ENCODE measurements at regions not wholly inside any gene's neighbourhood (a gene's known extent, or its start where the extent isn't known, plus 50 kb on each side); places are given as distances from the start of the nearest gene placed in this dataset.
A peak's percentile ranks its signal among the peaks of the same experiment; 100 is the strongest.

DNA sequence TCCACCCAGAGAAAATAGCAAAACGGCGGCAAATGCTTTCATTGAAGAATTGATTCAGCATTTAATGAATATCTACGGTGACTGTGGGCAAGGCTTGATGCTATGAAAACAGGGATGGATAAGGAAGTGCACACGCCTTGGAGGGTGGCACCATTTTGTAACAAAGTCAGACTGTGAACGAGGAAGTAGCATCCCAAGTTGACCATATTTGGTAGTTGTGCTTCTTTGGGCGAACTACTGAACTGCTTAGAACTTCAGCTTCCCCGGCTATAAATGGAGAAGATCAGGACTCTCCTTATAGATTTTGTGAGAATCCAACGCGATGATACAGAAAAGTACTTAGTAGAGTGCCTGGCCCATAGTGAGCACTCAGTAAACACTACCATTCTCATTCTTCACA is 303.2 kb downstream of the MAF start:
- no peak for DNase-seq (ENCODE audit: low spot score)

DNA sequence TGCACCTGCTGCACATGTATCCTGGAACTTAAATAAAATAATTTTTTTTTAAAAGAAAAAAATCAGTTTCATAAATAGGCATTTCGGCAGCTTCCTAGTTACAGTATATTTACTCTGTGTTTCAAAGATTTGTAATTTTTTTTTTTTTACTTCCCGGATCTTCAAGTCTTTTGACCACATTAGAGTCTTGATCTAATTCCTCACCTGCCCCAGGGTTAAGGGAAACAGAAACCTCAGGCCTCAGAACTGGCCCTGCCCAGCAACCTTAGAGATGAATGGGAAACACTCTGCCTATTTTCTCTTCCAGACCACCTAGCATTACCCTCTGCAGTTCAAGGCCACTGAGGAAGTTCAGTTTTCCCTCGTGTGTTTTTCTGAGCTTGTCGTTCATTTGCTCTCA is 304.0 kb downstream of the MAF start:
- DNase-seq (ENCODE audit: low spot score) = no peak

DNA sequence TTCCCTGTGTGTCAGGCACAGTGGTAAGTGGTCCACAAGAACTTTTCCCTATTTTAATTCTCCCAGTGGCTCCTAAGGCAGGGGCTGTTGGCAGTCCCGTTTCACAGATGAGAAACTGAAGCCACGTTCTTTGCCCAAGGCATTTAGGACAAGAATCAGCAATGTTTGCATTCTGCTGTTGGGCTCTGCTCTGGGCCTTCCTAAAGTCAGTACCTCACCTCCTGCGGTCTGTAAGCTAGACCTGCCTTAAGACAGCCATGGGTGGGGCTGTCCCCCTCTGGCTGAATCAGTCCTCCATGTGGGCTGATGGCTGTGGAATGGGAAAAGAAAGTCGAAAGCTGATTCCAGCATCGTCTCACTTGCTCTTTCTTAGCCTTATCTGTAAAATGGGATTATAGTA is 304.8 kb downstream of the MAF start:
- DNase-seq (ENCODE audit: low spot score) = peak; percentile 6

DNA sequence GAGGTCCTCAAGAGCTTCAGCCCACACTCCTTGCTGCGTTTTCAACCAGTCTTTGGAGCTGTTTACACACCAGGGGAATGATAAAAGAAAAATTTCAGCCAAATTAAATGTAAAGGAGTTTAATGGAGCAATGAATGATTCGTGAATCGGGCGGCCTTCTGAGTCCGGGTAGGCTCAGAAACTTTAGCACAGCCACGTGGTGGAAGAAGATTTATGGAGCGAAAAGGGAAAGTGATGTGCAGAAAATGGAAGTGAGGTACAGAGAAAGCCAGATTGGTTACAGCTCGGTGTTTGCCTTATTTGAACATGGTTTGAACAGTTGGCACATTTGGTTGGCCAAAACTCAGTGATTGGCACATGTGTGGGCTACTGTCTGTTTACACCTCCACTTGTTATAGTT is 305.4 kb downstream of the MAF start:
- no peak for DNase-seq (ENCODE audit: low spot score)

DNA sequence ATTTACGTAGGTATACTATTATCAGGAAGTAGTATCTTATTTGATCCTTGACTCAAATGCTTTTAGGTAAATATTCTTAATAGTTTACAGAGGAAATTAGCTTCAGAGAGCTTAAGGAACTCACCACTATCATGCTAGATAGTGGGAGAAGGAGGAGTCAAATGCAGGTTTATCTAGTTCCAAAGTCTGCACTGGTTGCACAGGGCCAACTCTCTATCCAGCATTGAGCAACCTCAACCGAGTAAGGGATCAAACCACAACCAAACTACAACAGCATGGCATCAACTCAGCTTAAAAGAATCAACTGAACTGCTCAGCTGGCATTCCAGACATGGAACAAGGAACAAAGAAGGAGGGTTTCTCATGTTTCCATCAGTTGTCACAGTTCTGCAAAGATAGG is 306.0 kb downstream of the MAF start:
- no peak for DNase-seq (ENCODE audit: low spot score)

DNA sequence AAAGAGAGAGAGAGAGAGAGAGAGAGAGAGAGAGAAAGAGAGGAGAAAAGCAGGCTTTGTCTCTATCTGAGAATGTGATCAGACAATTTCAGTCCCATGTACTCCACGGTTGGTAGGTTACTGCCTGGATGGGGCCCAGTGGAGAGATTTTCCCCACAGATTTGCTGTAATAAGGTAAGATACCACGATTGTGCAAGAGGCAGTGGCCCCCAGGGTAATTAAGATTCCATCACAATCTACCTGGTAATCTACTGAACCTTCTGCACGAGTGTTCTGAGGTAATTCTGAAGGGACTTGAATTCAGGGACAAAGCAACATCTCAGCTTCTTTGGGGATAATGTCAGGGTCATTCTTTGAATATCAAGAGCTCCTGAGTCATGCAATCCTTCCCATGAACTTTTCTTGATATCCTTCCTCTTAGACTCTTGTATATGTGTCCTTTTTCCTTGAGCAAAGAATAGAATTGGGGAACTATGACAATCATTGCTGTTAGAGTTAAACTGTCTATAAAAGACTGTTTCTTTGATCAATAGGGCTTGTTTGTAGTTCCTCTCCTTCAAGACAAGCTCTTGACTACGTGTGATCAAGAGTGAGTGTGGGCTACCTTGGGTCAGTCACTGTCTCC is 306.6 kb downstream of the MAF start:
- no peak for DNase-seq (ENCODE audit: low spot score)

DNA sequence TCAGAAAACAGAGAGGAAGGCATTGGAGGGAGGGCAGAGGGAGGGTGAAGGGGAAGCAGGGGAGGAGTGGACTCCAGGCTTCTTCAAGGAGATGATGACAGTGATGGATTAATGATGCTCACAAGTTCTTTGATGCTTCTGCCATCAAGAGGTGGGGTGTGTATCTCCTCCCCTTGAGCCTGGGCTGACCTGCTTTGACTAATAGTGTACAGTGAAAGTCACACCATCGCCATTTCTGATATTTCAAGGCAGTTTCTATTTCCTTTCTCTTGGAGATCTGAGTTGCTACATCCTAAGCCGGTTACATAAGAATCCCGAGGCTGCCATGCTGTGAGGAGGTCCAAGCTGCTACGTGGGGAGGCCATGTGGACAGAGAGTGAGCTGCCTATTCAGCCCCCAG is 312.5 kb downstream of the MAF start:
- DNase-seq (ENCODE audit: low spot score) = no peak

DNA sequence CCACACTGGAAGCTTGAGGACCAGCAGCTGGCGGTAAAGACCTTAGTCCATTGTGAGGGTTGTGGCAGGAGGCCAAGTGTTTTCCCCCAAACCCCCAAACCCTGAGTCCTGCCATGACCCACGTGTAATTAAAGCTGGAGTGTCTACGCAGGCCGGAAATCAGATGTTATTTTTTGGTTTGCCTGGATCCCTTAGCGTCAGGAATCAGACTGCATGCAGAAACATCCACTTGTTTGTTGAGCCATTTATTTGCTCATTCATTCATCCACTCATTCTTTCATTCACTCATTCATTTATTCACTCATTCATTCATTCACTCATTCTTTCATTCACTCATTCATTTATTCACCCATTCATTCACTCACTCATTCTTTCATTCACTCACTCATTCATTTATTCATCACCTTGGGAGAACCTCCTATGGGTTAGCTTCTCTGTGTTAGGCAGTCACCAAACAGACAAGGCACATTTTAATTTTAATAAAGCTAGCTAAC is 313.1 kb downstream of the MAF start:
- no peak for DNase-seq (ENCODE audit: low spot score)

DNA sequence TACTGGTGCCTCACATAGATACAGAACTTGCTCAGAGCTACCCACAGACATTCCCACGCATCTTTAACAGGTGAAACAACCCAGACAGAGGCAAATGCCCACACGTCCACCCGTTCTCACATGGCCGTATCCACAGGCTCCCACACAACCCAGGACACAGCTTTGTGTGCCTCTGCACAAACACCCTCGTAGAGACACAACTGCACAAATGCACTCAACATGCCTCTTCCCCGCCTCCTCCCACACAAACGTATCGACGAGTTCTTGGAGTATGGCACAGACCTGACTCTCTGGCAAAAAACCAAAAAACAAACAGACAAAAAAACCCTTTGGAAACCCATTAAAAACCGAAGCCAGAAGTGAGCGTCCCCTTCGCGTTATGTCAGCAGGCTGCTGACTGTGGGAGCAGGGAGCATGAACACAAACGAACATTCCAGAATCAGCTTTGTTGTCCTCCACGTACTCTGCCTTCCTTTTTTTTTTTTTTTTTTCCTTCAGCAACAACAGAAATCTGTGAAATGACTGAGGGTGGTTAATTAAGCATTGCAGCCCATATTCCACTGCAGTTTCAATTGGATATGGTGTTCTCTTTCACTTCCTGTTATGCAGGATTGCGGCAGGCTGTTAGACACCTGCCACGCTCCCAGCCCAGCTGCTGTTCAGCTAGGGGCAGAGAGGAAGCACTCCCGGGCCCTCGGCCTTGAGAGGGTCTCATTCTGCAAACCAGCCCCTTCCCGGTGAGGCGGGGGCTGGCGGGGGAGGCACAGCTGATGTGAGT is 313.7 kb downstream of the MAF start:
- no peak for DNase-seq (ENCODE audit: low spot score)

DNA sequence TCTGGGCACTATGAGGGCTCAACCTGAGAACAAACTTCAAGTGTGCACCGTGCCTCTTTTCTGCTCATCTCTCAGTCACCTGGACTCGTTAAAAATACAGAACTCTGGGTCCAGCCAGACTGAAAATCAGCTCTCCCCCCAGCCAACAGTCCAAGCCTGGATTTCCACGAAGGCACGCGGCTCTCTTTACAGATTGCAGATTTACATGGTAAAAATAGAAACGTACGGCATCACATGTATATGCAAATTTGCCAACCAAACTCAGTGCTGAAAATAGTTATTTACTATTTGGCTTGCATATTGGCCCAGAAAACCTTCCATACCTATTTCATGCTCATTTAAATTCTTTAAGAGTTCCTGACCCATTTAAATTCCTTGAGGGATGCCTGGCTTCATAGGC is 315.8 kb downstream of the MAF start:
- no peak for DNase-seq (ENCODE audit: low spot score)

DNA sequence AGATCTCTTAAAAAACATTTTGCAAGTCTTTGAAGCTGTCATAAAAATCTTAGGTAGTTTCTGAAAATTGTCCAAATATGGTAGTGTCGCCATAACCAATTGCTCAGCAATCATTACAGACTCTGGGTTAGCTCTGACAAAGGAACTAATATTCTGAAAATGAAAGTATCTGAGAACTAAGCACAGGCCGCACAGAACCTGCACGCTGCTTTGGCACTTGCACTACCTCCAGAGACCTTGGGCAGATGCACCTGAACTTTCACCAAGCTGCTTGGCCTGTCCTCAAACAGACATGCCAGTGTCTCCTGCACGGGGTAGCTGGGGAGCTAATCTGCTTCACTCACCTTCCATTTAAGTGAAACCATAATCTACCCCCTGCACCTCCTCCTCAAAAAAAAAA is 317.0 kb downstream of the MAF start:
- DNase-seq (ENCODE audit: low spot score) = no peak

DNA sequence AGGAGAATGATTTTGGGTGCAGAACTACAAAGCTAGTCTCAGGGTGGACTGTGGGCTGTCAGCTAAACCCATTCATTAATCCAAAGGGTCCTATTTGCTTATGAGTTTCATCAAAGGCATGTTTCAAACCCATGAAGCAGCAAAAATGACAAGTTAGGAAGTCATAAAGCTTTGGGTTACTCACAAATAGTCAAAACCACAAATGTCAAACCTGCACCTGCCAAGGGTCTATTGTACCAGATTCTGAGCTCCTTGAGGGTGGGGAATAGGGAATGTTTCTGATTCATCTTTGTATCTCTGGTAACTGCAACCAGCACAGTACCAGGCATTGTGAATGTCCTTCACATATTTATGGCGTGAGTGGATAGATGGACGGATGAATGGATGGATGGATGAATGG is 317.7 kb downstream of the MAF start:
- DNase-seq (ENCODE audit: low spot score) = no peak

DNA sequence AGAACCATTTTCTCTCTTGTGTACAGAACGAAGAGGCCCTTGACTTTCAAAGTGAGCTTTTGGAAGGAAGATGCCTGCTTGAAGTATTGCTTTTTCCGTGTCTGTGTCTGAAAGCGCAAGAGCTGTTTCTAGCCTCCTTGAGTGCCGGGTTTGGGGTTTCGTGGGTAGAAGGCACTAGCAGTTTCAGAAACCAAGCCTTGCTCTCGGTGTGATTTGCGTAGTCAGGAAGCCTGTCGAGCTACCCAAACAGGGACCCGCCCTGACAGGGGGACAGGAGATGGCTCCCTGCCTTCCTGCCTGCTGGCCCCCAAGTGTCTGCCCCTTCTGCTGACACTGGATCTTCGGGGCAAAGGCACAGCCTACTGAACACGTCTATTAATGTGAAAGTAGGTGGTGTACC is 322.0 kb downstream of the MAF start:
- DNase-seq (ENCODE audit: low spot score) = no peak

DNA sequence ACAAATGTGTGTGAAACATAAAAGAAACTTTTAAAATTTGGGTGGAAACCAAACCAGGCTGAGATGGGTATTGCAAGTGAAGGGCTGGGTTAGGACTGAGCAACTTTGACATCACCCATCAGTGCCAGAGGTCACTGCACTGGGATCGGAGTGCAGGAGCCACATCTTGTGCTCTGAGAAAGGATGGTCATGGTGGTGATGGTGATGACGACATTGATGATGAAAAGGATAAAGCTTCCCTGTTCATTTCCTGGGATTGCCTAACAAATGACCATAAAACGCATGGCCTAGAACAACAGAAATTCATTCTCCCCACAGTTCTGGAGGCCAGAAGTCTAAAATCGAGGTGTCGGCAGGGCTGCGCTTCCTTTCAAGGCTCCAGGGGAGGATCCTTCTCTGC is 324.0 kb downstream of the MAF start:
- no peak for DNase-seq (ENCODE audit: low spot score)

DNA sequence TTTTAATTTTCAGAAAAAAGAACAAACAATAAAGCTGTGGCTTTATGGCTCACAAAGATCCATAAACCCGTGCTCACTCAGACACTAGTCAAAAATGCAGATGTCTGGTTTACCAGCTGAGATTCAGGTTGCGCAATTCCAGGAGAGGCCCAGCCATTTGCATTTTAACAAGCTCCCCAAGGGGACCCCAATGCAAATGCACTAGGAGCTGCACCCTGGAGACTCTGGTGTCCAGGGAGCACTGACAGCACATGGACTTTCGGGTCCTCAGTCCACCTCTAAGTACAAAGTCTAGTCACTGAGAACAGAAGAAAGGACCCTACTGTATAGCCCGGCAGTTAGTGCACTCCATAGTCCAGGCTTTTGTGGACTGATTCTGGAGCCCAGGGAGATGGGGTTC is 326.3 kb downstream of the MAF start:
- DNase-seq (ENCODE audit: low spot score) = no peak

DNA sequence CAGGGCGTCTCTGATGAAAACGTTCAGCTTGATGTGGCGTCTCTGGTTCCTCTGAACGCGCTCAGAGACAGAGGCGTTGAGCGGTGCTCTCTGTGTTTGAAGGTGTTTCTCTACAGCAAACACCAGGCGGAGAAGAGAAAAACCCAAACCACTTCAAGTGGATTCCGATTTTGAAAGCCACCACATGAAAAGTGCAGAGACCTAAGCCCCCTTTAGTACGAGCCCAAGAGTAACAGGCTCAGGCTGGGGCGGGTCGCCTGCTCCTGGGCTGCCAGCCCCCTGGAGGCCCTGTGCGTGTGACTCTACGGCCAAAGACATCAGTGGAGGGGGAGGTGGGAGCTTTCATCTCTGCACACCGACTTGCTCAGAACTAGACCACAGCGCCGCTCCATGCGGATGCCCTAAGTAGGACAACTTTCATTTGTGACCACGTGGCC is 328.4 kb downstream of the MAF start:
- no peak for DNase-seq (ENCODE audit: low spot score)

DNA sequence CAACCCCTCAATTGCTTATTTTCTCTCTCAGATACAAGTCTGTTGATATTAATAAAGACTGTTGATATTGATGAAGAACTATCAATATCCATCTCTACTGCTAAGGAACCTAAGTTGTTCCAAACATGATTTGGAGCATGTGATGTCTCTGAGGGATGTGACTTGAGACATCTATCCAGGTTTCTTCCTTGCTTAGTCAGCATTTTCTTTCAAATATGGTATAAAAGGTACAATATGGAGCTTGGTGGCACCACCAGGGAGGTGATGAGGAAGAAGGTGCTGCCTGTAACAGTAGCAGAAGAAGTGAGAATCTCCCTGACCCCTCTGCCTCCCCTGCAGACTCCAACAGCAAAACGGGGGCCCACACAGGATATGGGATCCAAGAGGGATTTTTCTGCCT is 329.0 kb downstream of the MAF start:
- no peak for DNase-seq (ENCODE audit: low spot score)

DNA sequence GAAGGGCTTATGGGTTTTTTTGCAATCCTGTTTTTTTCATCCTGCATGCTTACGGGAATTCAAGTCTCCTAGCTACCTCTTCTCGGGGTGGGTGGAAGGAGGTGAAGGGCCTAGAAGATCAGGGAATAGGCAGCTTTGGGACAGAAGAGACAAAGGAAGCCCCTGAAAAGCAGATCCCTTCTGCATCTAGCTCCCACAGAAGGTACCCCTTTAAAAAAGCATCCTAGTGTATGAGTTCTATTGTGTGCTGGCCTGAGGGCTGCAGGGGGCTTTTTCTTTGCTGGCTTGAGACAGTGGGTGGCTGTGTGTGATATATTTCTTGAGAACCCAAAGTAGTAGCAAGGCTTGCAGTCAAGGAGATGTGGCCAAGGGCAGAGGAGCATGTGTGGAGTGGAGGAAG is 330.5 kb downstream of the MAF start:
- DNase-seq (ENCODE audit: low spot score) = no peak

DNA sequence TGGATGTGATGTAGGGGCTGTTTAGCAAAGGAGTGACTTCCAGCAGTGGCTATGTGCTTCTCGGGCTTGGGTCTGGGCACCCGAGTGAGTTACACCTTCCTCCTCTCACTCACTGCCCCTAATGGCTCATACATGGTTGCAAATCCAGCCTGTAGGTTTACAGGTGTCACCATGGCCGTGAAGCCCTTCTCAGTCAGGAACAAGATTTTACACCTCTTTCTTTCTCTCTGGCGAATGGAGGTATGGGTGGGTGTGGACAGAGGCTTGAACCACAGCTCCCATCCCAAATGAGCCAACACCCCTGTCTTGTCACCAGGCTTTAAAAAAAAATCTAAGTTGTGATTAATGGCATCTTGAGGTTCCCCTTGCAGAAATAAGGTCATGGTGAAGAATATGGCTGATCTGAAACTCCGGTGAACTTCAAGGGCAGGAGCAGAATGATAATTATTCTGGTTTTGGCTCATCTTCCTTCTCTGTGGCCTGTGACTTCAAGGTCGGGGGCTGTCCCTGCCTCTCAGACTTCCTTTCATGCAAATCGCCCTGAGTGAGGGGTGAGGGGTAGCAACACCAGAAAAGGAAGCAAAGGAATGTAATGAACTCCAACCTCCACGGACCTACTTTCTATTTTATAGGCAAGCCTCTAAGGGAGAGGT is 331.2 kb downstream of the MAF start:
- no peak for DNase-seq (ENCODE audit: low spot score)

DNA sequence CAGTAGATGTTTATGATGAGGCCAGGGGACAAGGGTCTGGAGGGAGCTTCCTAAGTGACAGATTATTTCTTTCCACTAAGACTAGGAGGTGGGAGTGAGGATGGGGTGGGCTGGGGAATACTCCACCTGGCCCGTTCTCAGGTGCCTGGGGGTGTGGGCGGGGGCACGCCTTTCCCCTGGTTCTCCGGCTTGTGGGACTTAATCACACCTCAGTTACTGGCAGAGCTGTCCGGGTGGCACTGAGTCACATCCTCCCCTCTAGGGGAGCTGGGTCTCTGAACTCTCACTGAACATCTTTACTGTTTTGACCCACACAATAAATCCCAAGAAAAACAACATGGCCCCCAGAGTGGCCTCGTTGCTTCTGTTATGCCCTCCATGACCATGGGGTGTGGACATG is 332.8 kb downstream of the MAF start:
- DNase-seq (ENCODE audit: low spot score) = no peak

DNA sequence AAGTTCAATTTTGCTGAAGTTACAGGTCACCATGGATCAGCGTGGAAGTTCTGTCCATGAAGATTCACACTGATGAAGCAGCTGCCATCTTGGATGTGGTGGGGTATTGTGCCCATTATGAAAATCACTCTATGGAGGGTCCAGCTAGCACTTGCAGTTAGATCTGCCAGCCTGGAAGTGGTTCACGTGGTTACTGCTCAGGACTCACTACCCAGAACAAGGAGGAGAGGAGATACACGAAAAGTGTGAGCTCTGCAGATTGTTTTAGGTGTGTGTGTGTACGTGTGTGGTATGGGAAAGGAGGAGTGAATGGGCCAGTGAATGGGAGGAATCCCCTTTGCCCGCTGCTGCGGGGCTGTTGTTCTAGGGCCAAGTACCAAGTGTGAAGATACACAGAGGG is 333.4 kb downstream of the MAF start:
- no peak for DNase-seq (ENCODE audit: low spot score)

DNA sequence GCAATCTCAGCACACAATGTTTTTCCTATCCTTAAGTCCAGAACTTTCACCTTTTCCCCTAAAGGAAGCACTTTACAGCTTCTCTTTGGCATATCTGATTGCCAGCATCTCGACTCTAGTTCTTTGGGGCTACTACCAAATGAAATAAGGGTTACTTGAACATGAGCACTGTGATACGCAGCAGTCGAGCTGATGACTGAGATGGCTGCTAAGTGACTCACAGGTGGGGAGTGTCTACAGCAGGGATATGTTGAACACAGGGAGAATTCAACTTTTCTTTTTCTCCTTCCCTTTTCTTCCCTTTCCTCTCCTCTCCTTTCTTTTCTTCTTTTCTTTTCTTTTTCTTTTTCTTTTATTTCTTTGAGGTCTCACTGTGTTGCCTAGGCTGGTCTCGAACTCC is 334.8 kb downstream of the MAF start:
- no peak for DNase-seq (ENCODE audit: low spot score)

DNA sequence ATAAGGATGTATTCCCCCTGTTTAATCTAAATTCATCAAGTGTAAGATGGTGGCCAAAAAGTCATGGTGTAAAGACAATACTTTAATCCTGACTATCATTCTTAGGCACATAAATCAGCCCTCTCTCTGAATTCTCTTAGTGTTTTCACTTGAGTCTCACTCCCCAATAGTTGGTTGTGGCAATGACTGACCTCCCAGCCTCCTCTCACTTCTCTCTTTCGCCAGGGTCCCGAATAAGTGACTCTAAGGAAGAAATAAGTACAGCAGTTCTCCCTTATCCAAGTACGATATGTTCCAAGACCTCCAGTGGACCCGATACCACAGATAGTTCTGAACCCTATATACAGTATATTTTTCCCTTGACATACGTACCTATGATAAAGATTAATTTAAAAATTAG is 335.3 kb downstream of the MAF start:
- DNase-seq (ENCODE audit: low spot score) = no peak
